ENCODE measurements at regions not wholly inside any gene's neighbourhood (a gene's known extent, or its start where the extent isn't known, plus 50 kb on each side); places are given as distances from the start of the nearest gene placed in this dataset.

GRCh38 chr3:28066020-28066419 lies 175.4 kb upstream of the CMC1 start:
- no peak for ATAC-seq
- Mint-ChIP-seq H3K27ac (no peak overlapping the region), H3K9me3 (peaks cover 10% of the 10 kb centered on the region in 2 donors)

GRCh38 chr3:28067014-28067413 lies 174.4 kb upstream of the CMC1 start:
- DNase-seq (no peak), ATAC-seq (no peak)
- Mint-ChIP-seq H3K4me1 (no peaks in the 10 kb centered on the region), H3K4me3 (no peak overlapping the region), H3K27me3 (no peaks in the 10 kb centered on the region), H3K27ac (no peak overlapping the region), H3K9me3 (peaks cover 10% of the 10 kb centered on the region in 2 donors)

More at GRCh38 chr3:28066020-28066419, 175.4 kb upstream of the CMC1 start:
- DNase-seq = no peak
- Mint-ChIP-seq H3K4me3 (no peak overlapping the region), H3K4me1 (no peaks in the 10 kb centered on the region), H3K27me3 (no peaks in the 10 kb centered on the region)

GRCh38 chr3:28068342-28068741 lies 173.1 kb upstream of the CMC1 start:
- ATAC-seq (no peak), DNase-seq (no peak)
- H3K27ac Mint-ChIP-seq = no peak overlapping the region
- peaks cover 10% of the 10 kb centered on the region in 2 donors for H3K9me3 Mint-ChIP-seq
- H3K4me1 Mint-ChIP-seq = no peaks in the 10 kb centered on the region
- no peaks in the 10 kb centered on the region for H3K27me3 Mint-ChIP-seq
- no peak overlapping the region for H3K4me3 Mint-ChIP-seq

- peaks cover 10% of the 10 kb centered on the region in 2 donors for H3K9me3 Mint-ChIP-seq
- DNase-seq = no peak
- H3K4me3 Mint-ChIP-seq = no peak overlapping the region
- no peak for ATAC-seq
- H3K27me3 Mint-ChIP-seq = no peaks in the 10 kb centered on the region
- no peak overlapping the region for H3K27ac Mint-ChIP-seq
- no peaks in the 10 kb centered on the region for H3K4me1 Mint-ChIP-seq
These were observed 172.0 kb upstream of the CMC1 start for GRCh38 chr3:28069438-28069837.

GRCh38 chr3:28076246-28076645 lies 165.2 kb upstream of the CMC1 start:
- Mint-ChIP-seq H3K27ac (no peak overlapping the region), H3K27me3 (no peaks in the 10 kb centered on the region), H3K9me3 (peaks cover 0 to 7% of the 10 kb centered on the region in 2 donors), H3K4me1 (no peaks in the 10 kb centered on the region), H3K4me3 (no peak overlapping the region)
- no peak for ATAC-seq
- DNase-seq = no peak

GRCh38 chr3:28077572-28077971 lies 163.8 kb upstream of the CMC1 start:
- H3K27me3 Mint-ChIP-seq = no peaks in the 10 kb centered on the region
- no peak overlapping the region for H3K27ac Mint-ChIP-seq
- H3K4me3 Mint-ChIP-seq = no peak overlapping the region
- DNase-seq (no peak), ATAC-seq (no peak)
- peaks cover 0 to 7% of the 10 kb centered on the region in 2 donors for H3K9me3 Mint-ChIP-seq
- H3K4me1 Mint-ChIP-seq = no peaks in the 10 kb centered on the region

GRCh38 chr3:28078536-28078935 lies 162.9 kb upstream of the CMC1 start:
- DNase-seq (no peak), ATAC-seq (no peak)
- Mint-ChIP-seq H3K4me3 (no peak overlapping the region), H3K9me3 (peaks cover 0 to 7% of the 10 kb centered on the region in 2 donors), H3K27me3 (no peaks in the 10 kb centered on the region), H3K4me1 (no peaks in the 10 kb centered on the region), H3K27ac (no peak overlapping the region)

- DNase-seq = no peak
- ATAC-seq = no peak
- H3K27ac Mint-ChIP-seq = no peak overlapping the region
- H3K9me3 Mint-ChIP-seq = peaks cover 0 to 3% of the 10 kb centered on the region in 2 donors
- H3K4me1 Mint-ChIP-seq = no peaks in the 10 kb centered on the region
- H3K27me3 Mint-ChIP-seq = no peaks in the 10 kb centered on the region
- no peak overlapping the region for H3K4me3 Mint-ChIP-seq
These were observed 160.7 kb upstream of the CMC1 start for GRCh38 chr3:28080716-28081115.

- H3K4me3 Mint-ChIP-seq = no peak overlapping the region
- ATAC-seq (no peak), DNase-seq (no peak)
- H3K9me3 Mint-ChIP-seq = no peaks in the 10 kb centered on the region
- H3K27me3 Mint-ChIP-seq = no peaks in the 10 kb centered on the region
- H3K27ac Mint-ChIP-seq = no peak overlapping the region
- no peaks in the 10 kb centered on the region for H3K4me1 Mint-ChIP-seq
These were observed 159.9 kb upstream of the CMC1 start for GRCh38 chr3:28081533-28081947.

- no peak for ATAC-seq
- no peaks in the 10 kb centered on the region for H3K9me3 Mint-ChIP-seq
- H3K4me3 Mint-ChIP-seq = no peak overlapping the region
- no peaks in the 10 kb centered on the region for H3K4me1 Mint-ChIP-seq
- no peak for DNase-seq
- no peak overlapping the region for H3K27ac Mint-ChIP-seq
- no peaks in the 10 kb centered on the region for H3K27me3 Mint-ChIP-seq
These were observed 153.8 kb upstream of the CMC1 start for GRCh38 chr3:28087591-28087990.

- Mint-ChIP-seq H3K27ac (no peak overlapping the region), H3K4me1 (no peaks in the 10 kb centered on the region), H3K4me3 (no peak overlapping the region), H3K27me3 (no peaks in the 10 kb centered on the region), H3K9me3 (peaks cover 6 to 7% of the 10 kb centered on the region in 2 donors)
- no peak for DNase-seq
- ATAC-seq = no peak
These were observed 152.4 kb upstream of the CMC1 start for GRCh38 chr3:28088811-28089526.

GRCh38 chr3:28089527-28089897 lies 151.9 kb upstream of the CMC1 start:
- H3K4me1 Mint-ChIP-seq = no peaks in the 10 kb centered on the region
- ATAC-seq = no peak
- no peak for DNase-seq
- H3K27me3 Mint-ChIP-seq = no peaks in the 10 kb centered on the region
- no peak overlapping the region for H3K27ac Mint-ChIP-seq
- no peak overlapping the region for H3K4me3 Mint-ChIP-seq
- H3K9me3 Mint-ChIP-seq = peaks cover 10 to 11% of the 10 kb centered on the region in 2 donors

- H3K27ac Mint-ChIP-seq = no peak overlapping the region
- H3K9me3 Mint-ChIP-seq = peaks cover 12 to 30% of the 10 kb centered on the region in 2 donors
- H3K4me3 Mint-ChIP-seq = no peak overlapping the region
These were observed 142.1 kb upstream of the CMC1 start for GRCh38 chr3:28099296-28099695.

GRCh38 chr3:28101705-28102104 lies 139.7 kb upstream of the CMC1 start:
- H3K4me1 Mint-ChIP-seq = no peaks in the 10 kb centered on the region
- no peak overlapping the region for H3K27ac Mint-ChIP-seq
- no peaks in the 10 kb centered on the region for H3K27me3 Mint-ChIP-seq
- peaks cover 12 to 26% of the 10 kb centered on the region in 2 donors for H3K9me3 Mint-ChIP-seq
- H3K4me3 Mint-ChIP-seq = no peak overlapping the region
- DNase-seq (no peak), ATAC-seq (no peak)

More at GRCh38 chr3:28099296-28099695, 142.1 kb upstream of the CMC1 start:
- ATAC-seq (no peak), DNase-seq (no peak)
- Mint-ChIP-seq H3K27me3 (no peaks in the 10 kb centered on the region), H3K4me1 (no peaks in the 10 kb centered on the region)

GRCh38 chr3:28103861-28104260 lies 137.6 kb upstream of the CMC1 start:
- no peak for DNase-seq
- no peak overlapping the region for H3K27ac Mint-ChIP-seq
- ATAC-seq = no peak
- no peaks in the 10 kb centered on the region for H3K27me3 Mint-ChIP-seq
- peaks cover 12 to 19% of the 10 kb centered on the region in 2 donors for H3K9me3 Mint-ChIP-seq
- no peak overlapping the region for H3K4me3 Mint-ChIP-seq
- H3K4me1 Mint-ChIP-seq = no peaks in the 10 kb centered on the region

GRCh38 chr3:28104896-28105534 lies 136.4 kb upstream of the CMC1 start:
- Mint-ChIP-seq H3K9me3 (peaks cover 6 to 12% of the 10 kb centered on the region in 2 donors), H3K27me3 (no peaks in the 10 kb centered on the region)

More at GRCh38 chr3:28104896-28105534, 136.4 kb upstream of the CMC1 start:
- H3K4me1 Mint-ChIP-seq = no peaks in the 10 kb centered on the region
- no peak overlapping the region for H3K27ac Mint-ChIP-seq
- ATAC-seq (no peak), DNase-seq (no peak)
- H3K4me3 Mint-ChIP-seq = no peak overlapping the region

All from stimulated activated naive CD8-positive, alpha-beta T cell treated with anti-CD3 and anti-CD28 coated beads, Interleukin-15, amount 100 ng/mL, for 72 hours (primary cell).